Stimulated activated CD8-positive, alpha-beta memory T cell treated with anti-CD3 and anti-CD28 coated beads, Interleukin-15, amount 100 ng/mL, for 1 hour (primary cell): ENCODE measurements at regions not wholly inside any gene's neighbourhood (a gene's known extent, or its start where the extent isn't known, plus 50 kb on each side); places are given as distances from the start of the nearest gene placed in this dataset.
"Not testable (repeated sequence)": the region's sequence is repeated elsewhere in the genome, so short reads cannot be mapped to it uniquely, and the experiment has no call there.

Experiments used
- DNase-seq: peaks from one replicate; pipeline ENCODE4 v3.0.0-alpha.2; 2020; ENCODE audit warnings: low read depth

- DNase-seq, result no peak
Measured at GRCh38 chrX:953879-954482, 258.5 kb downstream of the CRLF2 start.

DNA sequence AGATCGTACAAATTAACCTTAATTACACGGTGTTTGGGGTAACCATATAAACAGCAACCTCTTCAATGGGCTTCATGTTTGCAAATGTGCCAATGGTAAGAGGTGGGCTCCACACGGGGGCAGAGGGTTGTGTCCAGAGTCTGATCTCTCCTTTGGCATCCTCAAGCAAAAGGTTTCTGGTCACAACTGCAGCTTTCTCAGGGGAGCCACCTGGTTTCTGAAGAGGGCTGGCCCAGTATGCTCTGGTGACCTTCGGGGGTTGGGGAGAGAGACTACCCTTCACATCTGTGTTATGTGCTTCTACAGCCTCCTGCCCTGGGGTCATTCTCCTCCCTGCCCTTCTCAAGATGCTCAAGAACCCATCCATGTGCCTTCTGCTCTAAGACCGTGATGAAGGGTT lies 259.6 kb downstream of the CRLF2 start:
- no peak for DNase-seq

GRCh38 chrX:947262-947661 lies 265.2 kb downstream of the CRLF2 start:
- DNase-seq, result not testable (repeated sequence)

- no peak for DNase-seq
Measured at GRCh38 chrX:943035-943434, 269.4 kb downstream of the CRLF2 start.

- DNase-seq, result no peak
Measured at GRCh38 chrX:940691-941090, 271.8 kb downstream of the CRLF2 start.

DNA sequence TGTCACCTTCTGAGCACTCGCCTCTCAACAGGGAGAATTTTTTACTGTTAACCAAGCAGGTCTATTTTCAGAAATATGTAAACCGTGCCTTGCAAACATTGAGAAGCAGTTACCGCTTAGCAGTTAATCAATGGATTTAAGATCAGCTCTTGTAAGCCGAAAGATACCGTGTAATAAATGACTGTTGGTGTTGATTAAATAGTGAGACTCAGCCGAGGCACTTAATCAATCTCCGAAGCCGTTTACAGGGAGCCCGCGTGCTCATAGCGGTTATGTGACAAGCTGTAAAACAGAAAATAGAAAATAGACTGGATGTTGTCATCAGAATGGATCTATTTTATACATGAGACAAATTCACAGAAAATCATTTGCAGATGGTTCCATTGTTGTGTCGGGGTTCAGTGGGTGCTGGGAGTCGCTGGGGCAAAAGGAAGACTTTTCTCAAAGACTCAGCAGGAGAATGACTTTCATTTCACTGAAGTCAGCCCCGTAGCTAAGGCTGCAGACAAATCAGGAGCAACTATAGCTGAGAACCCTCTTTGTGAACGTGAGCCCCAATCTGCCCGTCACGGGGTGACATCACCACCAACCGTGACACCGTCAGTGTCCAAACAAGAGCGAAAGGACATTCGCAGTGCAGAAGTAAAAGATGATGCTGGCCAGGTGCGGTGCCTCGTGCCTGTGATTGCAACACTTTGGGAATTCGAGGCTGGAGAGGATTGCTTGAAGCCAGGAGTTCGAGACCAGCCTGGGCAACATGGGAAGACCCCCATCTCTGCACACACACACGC lies 275.3 kb downstream of the CRLF2 start:
- DNase-seq, result no peak

DNA sequence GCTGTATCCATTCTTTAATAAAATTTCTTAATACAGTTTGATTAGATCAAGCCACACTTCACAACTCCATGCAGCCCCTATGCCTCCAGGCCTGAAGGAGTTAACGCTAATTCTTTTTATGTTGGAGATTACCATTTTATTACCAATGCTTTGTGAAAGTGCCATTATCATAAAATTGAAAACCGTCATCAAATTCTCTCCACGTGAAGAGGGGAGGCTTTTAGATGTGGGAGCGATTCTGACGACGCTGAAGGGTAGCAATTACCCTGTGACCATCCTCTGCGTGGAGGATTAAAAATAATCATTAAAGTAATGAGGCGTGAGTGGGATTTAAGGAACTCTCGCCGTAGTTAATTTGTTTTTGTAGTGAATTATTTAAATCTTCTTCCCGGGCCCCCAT lies 278.8 kb downstream of the CRLF2 start:
- no peak for DNase-seq

GRCh38 chrX:928606-929005 lies 283.8 kb downstream of the CRLF2 start:
- DNase-seq, result no peak

- DNase-seq, result no peak
Measured at GRCh38 chrX:926991-927390, 285.5 kb downstream of the CRLF2 start.

DNA sequence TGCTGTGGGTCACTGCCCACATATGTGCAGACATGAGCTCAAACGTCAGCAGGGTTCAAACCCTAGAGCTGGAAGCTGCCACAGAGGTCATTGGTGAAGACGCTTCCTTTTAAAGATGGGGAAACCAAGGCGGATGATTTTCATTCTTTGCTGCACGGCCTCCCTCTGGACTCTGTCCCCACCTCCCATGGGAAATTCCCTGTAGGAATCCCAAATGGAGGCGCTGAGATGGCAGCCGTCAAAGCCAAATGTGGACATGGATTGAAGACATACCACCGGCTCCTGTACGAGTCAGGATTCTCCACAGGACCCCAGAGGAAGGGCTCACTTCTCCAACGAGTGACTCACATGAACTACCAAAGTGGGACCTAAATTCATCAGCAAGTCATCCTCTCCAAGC lies 286.4 kb downstream of the CRLF2 start:
- no peak for DNase-seq

DNA sequence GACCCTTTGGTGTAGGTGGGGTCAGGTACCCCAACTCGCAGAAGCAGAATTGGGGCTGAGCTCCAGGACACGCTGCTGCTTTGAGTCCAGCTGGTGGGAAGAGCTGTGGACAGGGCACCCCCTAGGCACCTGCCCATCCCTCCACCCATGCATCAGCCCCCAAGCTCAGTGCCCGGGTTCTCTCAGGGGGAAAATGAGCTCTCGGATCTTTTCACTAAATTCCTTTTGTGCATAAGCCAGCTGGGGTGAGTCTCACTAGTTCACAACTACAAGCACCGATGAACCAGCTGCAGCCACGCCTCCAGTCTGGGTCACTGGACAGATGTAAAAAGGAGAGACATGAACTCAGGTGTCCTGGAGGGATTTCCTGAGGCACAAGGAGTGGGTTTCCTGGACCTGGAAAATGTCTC lies 286.8 kb downstream of the CRLF2 start:
- no peak for DNase-seq

GRCh38 chrX:925094-925493 lies 287.4 kb downstream of the CRLF2 start:
- no peak for DNase-seq

DNA sequence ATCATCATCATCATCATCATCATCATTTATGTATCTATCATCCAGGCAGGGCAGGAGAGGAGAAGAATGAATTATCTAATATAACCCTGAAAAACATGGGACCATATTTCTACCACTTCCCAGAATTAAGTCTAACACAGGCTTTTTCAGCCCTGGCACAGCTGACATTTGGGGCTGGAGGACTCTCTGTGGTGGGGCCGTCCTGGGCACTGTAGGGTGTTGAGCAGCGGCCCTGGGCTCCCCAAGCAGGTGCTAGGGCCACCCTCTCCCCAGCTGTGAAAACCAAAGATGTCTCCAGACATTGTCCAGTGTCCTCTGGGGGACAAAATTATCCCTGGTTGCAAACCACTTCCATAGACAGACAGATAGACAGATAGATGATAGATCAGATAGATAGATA lies 288.4 kb downstream of the CRLF2 start:
- no peak for DNase-seq

- DNase-seq, result no peak
Measured at GRCh38 chrX:920234-920799, 289.7 kb downstream of the SHOX start.

DNA sequence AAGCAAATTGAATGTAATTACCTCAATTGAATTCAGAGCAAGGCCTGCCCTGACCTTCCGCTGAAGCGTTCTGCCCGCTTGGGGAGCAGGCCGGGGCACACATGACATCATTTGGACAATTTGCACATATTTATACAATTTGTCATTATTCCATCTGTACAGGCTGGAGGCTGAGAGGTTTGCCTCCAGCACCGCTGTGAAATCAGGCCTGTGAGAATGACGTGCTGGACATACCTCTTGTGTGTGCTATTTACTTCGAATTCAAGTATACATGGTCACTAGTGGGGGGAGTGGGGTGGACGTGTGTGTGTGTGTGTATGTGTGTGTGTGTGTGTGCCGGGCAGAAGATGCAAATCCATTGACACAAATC lies 285.6 kb downstream of the SHOX start:
- no peak for DNase-seq

GRCh38 chrX:915427-916229 lies 285.0 kb downstream of the SHOX start:
- DNase-seq, result no peak

DNA sequence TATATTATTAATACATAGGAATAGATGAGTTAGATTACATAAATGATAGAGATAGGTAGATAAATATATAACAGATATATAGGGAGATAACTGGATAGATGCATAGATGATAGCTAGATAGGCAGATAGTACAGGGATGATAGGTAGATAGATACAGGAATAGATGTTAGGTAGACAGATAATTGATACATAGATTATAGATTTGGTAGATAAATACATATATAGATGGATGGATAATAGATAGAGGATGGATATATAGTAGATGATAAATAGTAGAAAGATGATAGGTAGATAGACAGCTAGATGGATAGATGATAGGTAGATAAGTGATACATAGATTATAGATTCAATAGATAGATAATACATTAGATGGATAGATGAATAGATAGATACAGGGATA lies 283.6 kb downstream of the SHOX start:
- DNase-seq, result no peak

DNA sequence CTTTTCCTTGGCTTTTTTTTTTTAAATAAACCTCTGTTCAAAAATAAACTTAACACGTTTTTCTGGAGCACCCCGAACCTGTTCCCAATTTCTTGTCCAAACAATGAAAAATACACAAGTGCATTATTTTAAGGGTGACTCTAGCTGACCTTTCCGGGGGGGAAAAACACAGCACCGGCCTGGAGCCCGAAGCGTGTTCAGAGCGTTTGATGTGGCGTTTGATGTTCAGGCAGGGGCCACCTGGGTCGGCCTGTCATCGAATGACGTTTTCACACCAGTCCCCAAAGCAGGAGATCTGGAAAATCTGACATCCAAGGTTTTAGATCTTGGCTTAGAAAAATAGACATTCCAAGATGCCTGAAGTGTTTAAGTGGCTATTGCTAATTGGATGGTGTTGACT lies 282.1 kb downstream of the SHOX start:
- DNase-seq, result no peak

- DNase-seq, result not testable (repeated sequence)
Measured at GRCh38 chrX:909068-909467, 278.5 kb downstream of the SHOX start.

GRCh38 chrX:906586-906985 lies 276.0 kb downstream of the SHOX start:
- no peak for DNase-seq

- DNase-seq, result no peak
Measured at GRCh38 chrX:905848-906566, 275.4 kb downstream of the SHOX start.

- no peak for DNase-seq
Measured at GRCh38 chrX:903116-903515, 272.5 kb downstream of the SHOX start.
